OCI-LY3 (cell line): ENCODE measurements at regions not wholly inside any gene's neighbourhood (a gene's known extent, or its start where the extent isn't known, plus 50 kb on each side); places are given as distances from the start of the nearest gene placed in this dataset.

Experiments
- CTCF ChIP-seq: fragments of 200-600, 300-600 bp; sonication (generic); IDR thresholded peaks from 2 replicates; pipeline ENCODE4 v1.5.1; 2014; ENCODE audit warnings: antibody characterized with exemption, low read length, low read depth
- EZH2phosphoT487 ChIP-seq: fragments of 200-600 bp; shearing (Covaris generic); IDR thresholded peaks from 2 replicates; pipeline ENCODE4 v1.6.1; 2018; ENCODE audit warnings: antibody characterized with exemption, mixed run types, low read depth

GRCh38 chr2:7456762-7457161 is 539.5 kb downstream of the RNF144A start:
- TF ChIP-seq CTCF (no peak), EZH2phosphoT487 (no peak)
